RWPE2 (cell line): ENCODE measurements at regions not wholly inside any gene's neighbourhood (a gene's known extent, or its start where the extent isn't known, plus 50 kb on each side); places are given as distances from the start of the nearest gene placed in this dataset.

ENCODE experiments used
- ATAC-seq: fragments of 200-7000 bp; cut with Tn5 transposase; 3 replicates; pipeline ENCODE4 v1.9.1; 2021; ENCODE audit warnings: low read depth
- DNase-seq: peaks from one replicate; pipeline ENCODE4 v3.0.0-alpha.2; 2020; ENCODE audit warnings: low spot score
- H3K27ac ChIP-seq: fragments of 450-650 bp; 2 replicates; pipeline ENCODE4 v1.5.1; 2017; ENCODE audit warnings: mild to moderate bottlenecking; ENCODE audit not compliant: poor library complexity, severe bottlenecking
- H3K27me3 ChIP-seq: fragments of 250-450 bp; sonication (Bioruptor Pico); 2 replicates; pipeline ENCODE4 v1.5.1; 2021; ENCODE audit warnings: mild to moderate bottlenecking, moderate library complexity; ENCODE audit not compliant: insufficient read depth, poor library complexity, severe bottlenecking
- H3K36me3 ChIP-seq: fragments of 250-450 bp; sonication (Bioruptor Pico); 2 replicates; pipeline ENCODE4 v1.5.1; 2020; ENCODE audit warnings: low read depth, mild to moderate bottlenecking, moderate library complexity
- H3K4me1 ChIP-seq: fragments of 250-450 bp; sonication (Bioruptor Pico); 2 replicates; pipeline ENCODE4 v1.5.1; 2021; ENCODE audit warnings: mild to moderate bottlenecking, moderate library complexity; ENCODE audit not compliant: insufficient read depth, poor library complexity, severe bottlenecking
- H3K4me3 ChIP-seq: fragments of 250-450 bp; sonication (Bioruptor Pico); 2 replicates; pipeline ENCODE4 v1.5.1; 2021; ENCODE audit warnings: mild to moderate bottlenecking, moderate library complexity; ENCODE audit not compliant: severe bottlenecking
- H3K9me3 ChIP-seq: fragments of 250-450 bp; sonication (Bioruptor Pico); 2 replicates; pipeline ENCODE4 v1.5.1; 2021; ENCODE audit warnings: mild to moderate bottlenecking, moderate library complexity; ENCODE audit not compliant: severe bottlenecking
- TF ChIP-seq, protein P1 (sequence below): fragments of 450-650 bp; IDR thresholded peaks from one replicate; pipeline ENCODE4 v1.5.1; 2017; ENCODE audit warnings: mild to moderate bottlenecking, moderate library complexity; ENCODE audit not compliant: poor library complexity, severe bottlenecking

DNA sequence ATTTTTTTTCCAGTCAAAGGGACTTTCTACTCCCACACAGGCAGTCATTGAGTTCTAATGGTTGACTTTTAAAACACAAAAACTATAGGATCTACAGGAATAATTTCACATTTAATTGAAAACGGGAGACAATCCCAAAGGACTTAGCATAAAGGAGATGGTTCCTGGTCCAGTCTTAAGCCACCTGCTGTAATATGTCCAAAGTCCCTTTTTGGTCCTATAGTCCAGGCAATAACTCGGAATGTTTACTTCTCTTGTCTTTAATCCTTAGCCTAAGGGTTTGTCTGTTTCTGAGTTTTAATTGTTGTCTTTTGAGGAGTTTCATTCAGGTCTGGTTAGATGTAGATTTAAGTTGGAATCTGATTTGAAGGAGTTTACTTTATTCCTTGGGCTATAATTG, 184.9 kb downstream of the BAMBI start:
- Histone ChIP-seq H3K36me3 (no peaks in the 10 kb centered on the region), H3K9me3 (no peaks in the 10 kb centered on the region), H3K27me3 (peaks cover 5% of the 10 kb centered on the region), H3K27ac (no peak overlapping the region), H3K4me1 (no peaks in the 10 kb centered on the region), H3K4me3 (no peak overlapping the region)
- TF ChIP-seq, protein P1, sequence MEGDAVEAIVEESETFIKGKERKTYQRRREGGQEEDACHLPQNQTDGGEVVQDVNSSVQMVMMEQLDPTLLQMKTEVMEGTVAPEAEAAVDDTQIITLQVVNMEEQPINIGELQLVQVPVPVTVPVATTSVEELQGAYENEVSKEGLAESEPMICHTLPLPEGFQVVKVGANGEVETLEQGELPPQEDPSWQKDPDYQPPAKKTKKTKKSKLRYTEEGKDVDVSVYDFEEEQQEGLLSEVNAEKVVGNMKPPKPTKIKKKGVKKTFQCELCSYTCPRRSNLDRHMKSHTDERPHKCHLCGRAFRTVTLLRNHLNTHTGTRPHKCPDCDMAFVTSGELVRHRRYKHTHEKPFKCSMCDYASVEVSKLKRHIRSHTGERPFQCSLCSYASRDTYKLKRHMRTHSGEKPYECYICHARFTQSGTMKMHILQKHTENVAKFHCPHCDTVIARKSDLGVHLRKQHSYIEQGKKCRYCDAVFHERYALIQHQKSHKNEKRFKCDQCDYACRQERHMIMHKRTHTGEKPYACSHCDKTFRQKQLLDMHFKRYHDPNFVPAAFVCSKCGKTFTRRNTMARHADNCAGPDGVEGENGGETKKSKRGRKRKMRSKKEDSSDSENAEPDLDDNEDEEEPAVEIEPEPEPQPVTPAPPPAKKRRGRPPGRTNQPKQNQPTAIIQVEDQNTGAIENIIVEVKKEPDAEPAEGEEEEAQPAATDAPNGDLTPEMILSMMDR = no peak
- ATAC-seq (no peak), DNase-seq (no peak)

DNA sequence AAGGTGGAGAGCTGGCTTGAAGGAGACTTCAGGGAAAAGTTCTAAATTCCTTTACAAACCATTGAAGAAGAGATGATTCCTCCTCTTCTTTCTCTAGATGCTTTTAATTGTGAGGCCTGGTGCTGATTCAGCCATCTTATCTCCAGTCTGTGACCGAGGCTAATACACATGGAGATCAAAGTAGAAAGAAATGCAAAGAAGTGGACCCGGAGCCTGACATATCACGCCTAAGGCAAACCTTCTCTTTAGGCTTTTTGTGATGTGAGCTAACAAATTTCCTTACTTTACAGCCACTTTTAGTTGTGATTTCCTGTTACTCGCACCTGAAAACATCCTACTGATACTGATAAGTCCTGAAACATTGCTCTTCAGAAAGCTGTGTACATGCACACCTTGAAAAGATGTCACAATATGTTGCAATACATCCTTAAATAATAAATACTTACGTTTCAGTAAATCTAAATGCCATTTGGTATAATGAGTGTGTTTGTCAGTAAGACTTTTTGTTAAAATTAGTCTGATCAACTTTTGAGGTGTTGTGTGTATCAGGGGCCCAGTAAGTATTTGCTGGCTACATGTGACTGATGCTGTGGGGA, 192.4 kb downstream of the BAMBI start:
- TF ChIP-seq, protein P1 = no peak
- Histone ChIP-seq H3K36me3 (no peaks in the 10 kb centered on the region), H3K4me1 (no peaks in the 10 kb centered on the region), H3K4me3 (no peak overlapping the region), H3K9me3 (no peaks in the 10 kb centered on the region), H3K27me3 (no peaks in the 10 kb centered on the region), H3K27ac (no peak overlapping the region)
- ATAC-seq (no peak), DNase-seq (no peak)

DNA sequence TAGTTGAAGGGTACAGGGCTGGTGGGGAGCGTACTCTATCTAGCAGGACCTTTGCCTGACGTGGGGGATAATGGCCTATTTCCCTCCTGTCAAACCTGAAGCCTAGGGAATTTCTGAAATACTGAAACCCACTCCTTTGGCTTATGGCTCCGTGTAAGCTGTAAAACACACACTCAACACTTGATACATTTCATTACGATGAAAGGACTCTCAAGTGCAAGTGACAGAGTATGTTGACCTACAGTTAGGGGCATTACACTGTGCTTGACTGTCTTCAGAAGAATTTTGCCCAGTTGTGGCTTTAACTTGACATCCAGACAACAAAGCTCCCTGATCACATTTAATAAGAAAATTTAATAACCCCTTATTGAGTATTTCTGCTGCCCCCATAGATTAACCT, 194.3 kb downstream of the BAMBI start:
- H3K4me3 ChIP-seq = no peak overlapping the region
- ATAC-seq = no peak
- no peaks in the 10 kb centered on the region for H3K9me3 ChIP-seq
- H3K27ac ChIP-seq = no peak overlapping the region
- DNase-seq = no peak
- no peaks in the 10 kb centered on the region for H3K36me3 ChIP-seq
- TF ChIP-seq, protein P1 = no peak
- H3K4me1 ChIP-seq = no peaks in the 10 kb centered on the region
- H3K27me3 ChIP-seq = no peaks in the 10 kb centered on the region

DNA sequence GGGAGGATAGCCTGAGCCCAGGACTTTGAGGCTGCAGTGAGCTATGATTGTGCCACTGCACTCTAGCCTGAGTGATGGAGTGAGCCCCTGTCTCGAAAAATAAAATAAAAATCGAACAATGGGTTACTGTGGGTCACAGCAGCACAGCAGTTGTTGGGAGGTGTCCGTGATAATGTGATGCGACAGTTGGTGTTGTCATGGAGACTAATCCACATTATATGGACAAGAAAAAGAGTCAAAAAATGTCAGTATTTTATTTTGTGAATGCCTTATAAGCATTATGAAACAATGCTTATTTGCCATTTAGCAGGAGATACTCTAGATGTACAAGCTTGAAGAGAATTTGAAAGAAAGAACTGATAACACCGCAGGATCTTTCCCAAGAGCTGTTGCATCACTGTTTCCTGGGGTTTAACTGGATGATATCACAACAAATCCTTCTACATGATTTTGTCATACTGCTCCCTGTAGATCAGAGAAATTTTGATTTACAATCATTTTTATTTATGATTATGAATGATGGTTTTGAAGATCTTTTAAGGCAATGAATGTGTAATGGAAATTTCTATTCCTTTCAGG, 195.4 kb downstream of the BAMBI start:
- TF ChIP-seq, protein P1 = no peak
- H3K36me3 ChIP-seq = no peaks in the 10 kb centered on the region

DNA sequence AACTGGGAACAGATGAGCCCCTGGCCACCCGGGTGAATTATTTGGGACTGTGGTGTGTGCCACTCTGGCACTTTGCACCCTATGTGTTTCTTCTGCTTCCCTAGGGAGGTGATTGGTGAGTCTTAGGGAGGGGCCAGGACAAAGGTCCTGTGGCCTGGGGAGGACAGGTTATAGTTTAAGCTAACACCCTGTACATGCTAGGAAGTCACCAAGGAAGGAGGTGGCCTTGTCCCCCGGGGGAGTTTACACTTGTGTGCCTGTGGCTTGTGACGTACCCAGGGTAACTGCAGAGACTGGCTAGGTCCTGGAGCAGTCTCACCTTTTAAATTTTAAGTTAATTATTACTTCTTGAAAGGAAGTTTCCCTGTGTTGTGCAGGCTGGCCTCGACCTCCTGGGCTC, 196.2 kb downstream of the BAMBI start:
- no peak for DNase-seq
- Histone ChIP-seq H3K4me3 (no peak overlapping the region), H3K36me3 (no peaks in the 10 kb centered on the region), H3K9me3 (no peaks in the 10 kb centered on the region), H3K27me3 (no peaks in the 10 kb centered on the region), H3K4me1 (no peaks in the 10 kb centered on the region), H3K27ac (no peak overlapping the region)
- no peak for ATAC-seq
- TF ChIP-seq, protein P1 = no peak

More for the DNA sequence above, 195.4 kb downstream of the BAMBI start:
- ATAC-seq (no peak), DNase-seq (no peak)
- Histone ChIP-seq H3K27me3 (no peaks in the 10 kb centered on the region), H3K4me1 (no peaks in the 10 kb centered on the region), H3K9me3 (no peaks in the 10 kb centered on the region), H3K27ac (no peak overlapping the region), H3K4me3 (no peak overlapping the region)
